Liver (tissue), 8 donors: ENCODE measurements at regions not wholly inside any gene's neighbourhood (a gene's known extent, or its start where the extent isn't known, plus 50 kb on each side); places are given as distances from the start of the nearest gene placed in this dataset.

Experiments
- DNase-seq: peaks from one replicate; pipeline ENCODE4 v3.0.0-alpha.2; 2017; ENCODE audit warnings: low spot score
- H3K27ac ChIP-seq, 2 donors: one replicate each; pipeline ENCODE4 v1.7.0; 2013; ENCODE audit warnings: inconsistent platforms in 2 of 2, low read length in 2 of 2, control low read depth in 1 of 2, low read depth in 1 of 2, mild to moderate bottlenecking in 1 of 2
- H3K27me3 ChIP-seq, 4 donors: one replicate each; pipeline versions ENCODE4 v1.6.1 to v1.7.0; 2013; ENCODE audit warnings: low read length in 3 of 4, inconsistent platforms in 1 of 4, mild to moderate bottlenecking in 1 of 4, moderate library complexity in 1 of 4; ENCODE audit not compliant: control insufficient read depth in 4 of 4, insufficient read depth in 4 of 4
- H3K36me3 ChIP-seq, 4 donors: one replicate each; pipeline versions ENCODE4 v1.6.1 to v1.7.0; 2013; ENCODE audit warnings: low read length in 3 of 4, mild to moderate bottlenecking in 3 of 4, low read depth in 1 of 4, moderate library complexity in 1 of 4; ENCODE audit not compliant: control insufficient read depth in 4 of 4, insufficient read depth in 3 of 4
- H3K4me1 ChIP-seq, 4 donors: one replicate each; pipeline versions ENCODE4 v1.6.1 to v1.7.0; 2013; ENCODE audit warnings: low read length in 3 of 4, mild to moderate bottlenecking in 3 of 4, moderate library complexity in 1 of 4; ENCODE audit not compliant: control insufficient read depth in 4 of 4, insufficient read depth in 4 of 4
- H3K4me3 ChIP-seq, 3 donors: one replicate each; pipeline versions ENCODE4 v1.6.1 to v1.7.0; 2013; ENCODE audit warnings: low read length in 3 of 3, control low read depth in 1 of 3, low read depth in 1 of 3, mild to moderate bottlenecking in 1 of 3
- H3K9ac ChIP-seq, 2 donors: one replicate each; pipeline ENCODE4 v1.7.0; 2013; ENCODE audit warnings: low read length in 2 of 2, mild to moderate bottlenecking in 2 of 2, moderate library complexity in 2 of 2, control low read depth in 1 of 2, low read depth in 1 of 2
- H3K9me3 ChIP-seq, 4 donors: one replicate each; pipeline versions ENCODE4 v1.6.1 to v1.7.0; 2013; ENCODE audit warnings: low read length in 3 of 4; ENCODE audit not compliant: control insufficient read depth in 4 of 4
- EGR1 ChIP-seq, 2 donors: IDR thresholded peaks; 2 replicates each; pipeline ENCODE4 v1.6.1; 2016 to 2018; ENCODE audit warnings: antibody characterized with exemption in 2 of 2, low read depth in 2 of 2
- FOXA1 ChIP-seq: IDR thresholded peaks from 2 replicates; pipeline ENCODE4 v1.6.1; 2016; ENCODE audit warnings: antibody characterized with exemption
- FOXA2 ChIP-seq: IDR thresholded peaks from 2 replicates; pipeline ENCODE4 v1.6.1; 2016; ENCODE audit warnings: antibody characterized with exemption
- GABPA ChIP-seq, 2 donors: IDR thresholded peaks in 1 of 2; conservative IDR thresholded peaks in 1 of 2; 2 replicates each; pipeline ENCODE4 v1.6.1; 2016; ENCODE audit warnings: antibody characterized with exemption in 2 of 2, mild to moderate bottlenecking in 1 of 2, moderate library complexity in 1 of 2
- HNF4A ChIP-seq, 2 donors: conservative IDR thresholded peaks; 2 replicates each; pipeline ENCODE4 v1.6.1; 2016; ENCODE audit warnings: antibody characterized with exemption in 2 of 2, mild to moderate bottlenecking in 2 of 2
- HNF4G ChIP-seq: IDR thresholded peaks from 2 replicates; pipeline ENCODE4 v1.6.1; 2016; ENCODE audit warnings: antibody characterized with exemption
- JUND ChIP-seq, 2 donors: IDR thresholded peaks; 2 replicates each; pipeline ENCODE4 v1.6.1; 2016; ENCODE audit warnings: antibody characterized with exemption in 2 of 2
- NR2F2 ChIP-seq: IDR thresholded peaks from 2 replicates; pipeline ENCODE4 v1.6.1; 2016; ENCODE audit warnings: antibody characterized with exemption
- RAD21 ChIP-seq, 2 donors: IDR thresholded peaks; 2 replicates each; pipeline ENCODE4 v1.6.1; 2016; ENCODE audit warnings: antibody characterized with exemption in 2 of 2, mild to moderate bottlenecking in 2 of 2
- RXRA ChIP-seq, 2 donors: IDR thresholded peaks; 2 replicates each; pipeline ENCODE4 v1.6.1; 2017 to 2018; ENCODE audit warnings: antibody characterized with exemption in 2 of 2, mild to moderate bottlenecking in 1 of 2
- SP1 ChIP-seq: IDR thresholded peaks from 2 replicates; pipeline ENCODE4 v1.6.1; 2018; ENCODE audit warnings: antibody characterized with exemption, mild to moderate bottlenecking
- TAF1 ChIP-seq: conservative IDR thresholded peaks from 2 replicates; pipeline ENCODE4 v1.6.1; 2016; ENCODE audit warnings: antibody characterized with exemption, mild to moderate bottlenecking
- YY1 ChIP-seq: IDR thresholded peaks from 2 replicates; pipeline ENCODE4 v1.6.1; 2016; ENCODE audit warnings: antibody characterized with exemption, mild to moderate bottlenecking
- WGBS: extraction: QIAGEN DNeasy Blood & Tissue Kit; methylation state at CpG from one replicate; pipeline ENCODE4 v1.1.7; 2013; 5-methylcytosine and 5-hydroxymethylcytosine counted together
- TF ChIP-seq, protein P1 (sequence below): fragments of 150-350 bp; IDR thresholded peaks from 2 replicates; pipeline ENCODE4 v1.5.1; 2017; ENCODE audit warnings: improper control_type of control experiment, low read depth, low read length; ENCODE audit not compliant: missing input control
- TF ChIP-seq, protein P2 (sequence below): IDR thresholded peaks from 2 replicates; pipeline ENCODE4 v1.6.1; 2016; ENCODE audit warnings: antibody characterized with exemption, mild to moderate bottlenecking
- TF ChIP-seq, protein P3 (sequence below): IDR thresholded peaks from 2 replicates; pipeline ENCODE4 v1.6.1; 2016; ENCODE audit warnings: antibody characterized with exemption
- TF ChIP-seq, protein P4 (sequence below): IDR thresholded peaks from 2 replicates; pipeline ENCODE4 v1.6.1; 2016; ENCODE audit warnings: antibody characterized with exemption
- donor health status: healthy.
- donor health status: healthy.
- donor health status: healthy.
- donor health status: healthy.
- donor health status: healthy.

DNA sequence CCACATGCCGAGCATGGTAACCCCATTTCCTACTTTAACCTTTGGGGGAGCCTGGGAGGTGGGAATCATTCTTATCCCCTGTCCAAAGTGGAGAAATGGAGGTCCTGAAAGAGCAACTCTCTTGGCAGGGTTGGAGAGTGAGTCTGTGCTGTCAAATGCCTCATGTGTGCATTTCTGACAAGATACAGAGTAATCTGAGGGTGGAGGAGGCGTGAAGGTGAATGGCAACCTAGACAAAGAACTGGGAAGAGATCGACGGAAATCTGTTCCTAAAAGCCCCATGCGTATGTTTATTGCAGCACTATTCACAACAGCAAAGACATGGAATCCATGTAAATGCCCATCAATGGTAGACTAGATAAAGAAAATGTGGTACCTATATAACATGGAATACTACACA, 63.8 kb upstream of the USP29 start:
- no peak for TF ChIP-seq FOXA2
- TF ChIP-seq, protein P1, sequence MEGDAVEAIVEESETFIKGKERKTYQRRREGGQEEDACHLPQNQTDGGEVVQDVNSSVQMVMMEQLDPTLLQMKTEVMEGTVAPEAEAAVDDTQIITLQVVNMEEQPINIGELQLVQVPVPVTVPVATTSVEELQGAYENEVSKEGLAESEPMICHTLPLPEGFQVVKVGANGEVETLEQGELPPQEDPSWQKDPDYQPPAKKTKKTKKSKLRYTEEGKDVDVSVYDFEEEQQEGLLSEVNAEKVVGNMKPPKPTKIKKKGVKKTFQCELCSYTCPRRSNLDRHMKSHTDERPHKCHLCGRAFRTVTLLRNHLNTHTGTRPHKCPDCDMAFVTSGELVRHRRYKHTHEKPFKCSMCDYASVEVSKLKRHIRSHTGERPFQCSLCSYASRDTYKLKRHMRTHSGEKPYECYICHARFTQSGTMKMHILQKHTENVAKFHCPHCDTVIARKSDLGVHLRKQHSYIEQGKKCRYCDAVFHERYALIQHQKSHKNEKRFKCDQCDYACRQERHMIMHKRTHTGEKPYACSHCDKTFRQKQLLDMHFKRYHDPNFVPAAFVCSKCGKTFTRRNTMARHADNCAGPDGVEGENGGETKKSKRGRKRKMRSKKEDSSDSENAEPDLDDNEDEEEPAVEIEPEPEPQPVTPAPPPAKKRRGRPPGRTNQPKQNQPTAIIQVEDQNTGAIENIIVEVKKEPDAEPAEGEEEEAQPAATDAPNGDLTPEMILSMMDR = no peak
- no peak for TF ChIP-seq JUND (IDR thresholded peaks at IDR 0.05)
- TF ChIP-seq NR2F2 = no peak
- no peak for TF ChIP-seq GABPA (IDR thresholded peaks at IDR 0.05 in 1 of 2, conservative IDR thresholded peaks at IDR 0.05 in 1 of 2)
- no peak for TF ChIP-seq YY1
- TF ChIP-seq HNF4A (conservative IDR thresholded peaks at IDR 0.05) = no peak
- TF ChIP-seq, protein P2, sequence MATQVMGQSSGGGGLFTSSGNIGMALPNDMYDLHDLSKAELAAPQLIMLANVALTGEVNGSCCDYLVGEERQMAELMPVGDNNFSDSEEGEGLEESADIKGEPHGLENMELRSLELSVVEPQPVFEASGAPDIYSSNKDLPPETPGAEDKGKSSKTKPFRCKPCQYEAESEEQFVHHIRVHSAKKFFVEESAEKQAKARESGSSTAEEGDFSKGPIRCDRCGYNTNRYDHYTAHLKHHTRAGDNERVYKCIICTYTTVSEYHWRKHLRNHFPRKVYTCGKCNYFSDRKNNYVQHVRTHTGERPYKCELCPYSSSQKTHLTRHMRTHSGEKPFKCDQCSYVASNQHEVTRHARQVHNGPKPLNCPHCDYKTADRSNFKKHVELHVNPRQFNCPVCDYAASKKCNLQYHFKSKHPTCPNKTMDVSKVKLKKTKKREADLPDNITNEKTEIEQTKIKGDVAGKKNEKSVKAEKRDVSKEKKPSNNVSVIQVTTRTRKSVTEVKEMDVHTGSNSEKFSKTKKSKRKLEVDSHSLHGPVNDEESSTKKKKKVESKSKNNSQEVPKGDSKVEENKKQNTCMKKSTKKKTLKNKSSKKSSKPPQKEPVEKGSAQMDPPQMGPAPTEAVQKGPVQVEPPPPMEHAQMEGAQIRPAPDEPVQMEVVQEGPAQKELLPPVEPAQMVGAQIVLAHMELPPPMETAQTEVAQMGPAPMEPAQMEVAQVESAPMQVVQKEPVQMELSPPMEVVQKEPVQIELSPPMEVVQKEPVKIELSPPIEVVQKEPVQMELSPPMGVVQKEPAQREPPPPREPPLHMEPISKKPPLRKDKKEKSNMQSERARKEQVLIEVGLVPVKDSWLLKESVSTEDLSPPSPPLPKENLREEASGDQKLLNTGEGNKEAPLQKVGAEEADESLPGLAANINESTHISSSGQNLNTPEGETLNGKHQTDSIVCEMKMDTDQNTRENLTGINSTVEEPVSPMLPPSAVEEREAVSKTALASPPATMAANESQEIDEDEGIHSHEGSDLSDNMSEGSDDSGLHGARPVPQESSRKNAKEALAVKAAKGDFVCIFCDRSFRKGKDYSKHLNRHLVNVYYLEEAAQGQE = no peak
- no peak for TF ChIP-seq EGR1 (IDR thresholded peaks at IDR 0.05; ENCODE audit: low read depth in 2 of 2)
- TF ChIP-seq FOXA1 = no peak
- TF ChIP-seq, protein P3, sequence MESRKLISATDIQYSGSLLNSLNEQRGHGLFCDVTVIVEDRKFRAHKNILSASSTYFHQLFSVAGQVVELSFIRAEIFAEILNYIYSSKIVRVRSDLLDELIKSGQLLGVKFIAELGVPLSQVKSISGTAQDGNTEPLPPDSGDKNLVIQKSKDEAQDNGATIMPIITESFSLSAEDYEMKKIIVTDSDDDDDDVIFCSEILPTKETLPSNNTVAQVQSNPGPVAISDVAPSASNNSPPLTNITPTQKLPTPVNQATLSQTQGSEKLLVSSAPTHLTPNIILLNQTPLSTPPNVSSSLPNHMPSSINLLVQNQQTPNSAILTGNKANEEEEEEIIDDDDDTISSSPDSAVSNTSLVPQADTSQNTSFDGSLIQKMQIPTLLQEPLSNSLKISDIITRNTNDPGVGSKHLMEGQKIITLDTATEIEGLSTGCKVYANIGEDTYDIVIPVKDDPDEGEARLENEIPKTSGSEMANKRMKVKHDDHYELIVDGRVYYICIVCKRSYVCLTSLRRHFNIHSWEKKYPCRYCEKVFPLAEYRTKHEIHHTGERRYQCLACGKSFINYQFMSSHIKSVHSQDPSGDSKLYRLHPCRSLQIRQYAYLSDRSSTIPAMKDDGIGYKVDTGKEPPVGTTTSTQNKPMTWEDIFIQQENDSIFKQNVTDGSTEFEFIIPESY = no peak
- WGBS = 93% methylated on average over 5 of the region's 5 CpGs
- Histone ChIP-seq H3K9me3 (peaks cover 0 to 17% (median 13%) of the 10 kb centered on the region in 4 donors), H3K27me3 (no peaks in the 10 kb centered on the region), H3K36me3 (no peaks in the 10 kb centered on the region), H3K4me3 (no peak overlapping the region), H3K9ac (no peak overlapping the region), H3K27ac (no peak overlapping the region), H3K4me1 (no peaks in the 10 kb centered on the region)
- no peak for DNase-seq

DNA sequence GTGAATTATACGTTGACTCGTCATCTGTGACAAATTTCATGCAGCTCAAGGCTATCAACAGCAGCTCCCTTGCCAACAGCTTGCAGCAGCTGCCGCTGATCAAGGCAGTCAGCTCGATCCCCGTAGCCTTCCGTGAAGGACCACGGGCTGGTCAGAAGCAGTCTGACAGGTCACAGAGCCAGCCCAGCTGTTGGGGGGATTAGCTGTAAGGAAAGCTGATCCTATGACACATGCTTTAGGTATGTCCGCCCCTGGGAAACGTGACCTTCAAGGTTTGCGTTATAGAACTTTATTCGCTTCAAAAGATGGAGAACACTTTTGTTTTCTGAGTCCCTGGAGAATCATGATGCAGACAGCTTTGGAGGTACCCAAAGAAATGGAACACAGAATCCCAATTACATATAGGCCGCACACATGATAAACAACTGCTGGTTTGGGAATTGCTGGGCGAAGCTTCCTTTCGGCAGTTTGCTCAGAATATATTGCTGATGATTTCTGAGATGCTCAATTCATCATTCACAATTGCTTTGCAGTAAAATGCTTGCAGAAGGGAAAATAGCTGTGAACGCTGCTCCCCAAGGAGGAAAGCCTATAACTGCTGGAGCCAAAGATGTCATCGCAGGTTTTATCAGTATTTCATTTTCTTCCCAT, 62.6 kb upstream of the USP29 start:
- Histone ChIP-seq H3K27me3 (no peaks in the 10 kb centered on the region), H3K36me3 (no peaks in the 10 kb centered on the region), H3K4me1 (no peaks in the 10 kb centered on the region), H3K9ac (no peak overlapping the region), H3K27ac (no peak overlapping the region), H3K9me3 (peaks cover 0 to 17% (median 13%) of the 10 kb centered on the region in 4 donors), H3K4me3 (no peak overlapping the region)
- WGBS = 76% methylated on average over 16 of the region's 16 CpGs
- DNase-seq = no peak
- TF ChIP-seq HNF4G (no peak), SP1 (no peak), RAD21 (IDR thresholded peaks at IDR 0.05) (no peak), EGR1 (IDR thresholded peaks at IDR 0.05; ENCODE audit: low read depth in 2 of 2) (no peak), GABPA (IDR thresholded peaks at IDR 0.05 in 1 of 2, conservative IDR thresholded peaks at IDR 0.05 in 1 of 2) (no peak), RXRA (IDR thresholded peaks at IDR 0.05) (no peak), YY1 (no peak), TAF1 (no peak)
- TF ChIP-seq, protein P4, sequence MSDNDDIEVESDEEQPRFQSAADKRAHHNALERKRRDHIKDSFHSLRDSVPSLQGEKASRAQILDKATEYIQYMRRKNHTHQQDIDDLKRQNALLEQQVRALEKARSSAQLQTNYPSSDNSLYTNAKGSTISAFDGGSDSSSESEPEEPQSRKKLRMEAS = no peak
- TF ChIP-seq, protein P2 = no peak
- TF ChIP-seq, protein P3 = no peak
